Upper lobe of left lung (tissue), 6 donors: ENCODE measurements at regions not wholly inside any gene's neighbourhood (a gene's known extent, or its start where the extent isn't known, plus 50 kb on each side); places are given as distances from the start of the nearest gene placed in this dataset.

ENCODE experiments used
- ATAC-seq, 2 donors: fragments of 200-7000 bp; cut with Tn5 transposase; one replicate each; pipeline ENCODE4 v1.9.1; 2022; ENCODE audit warnings: mild to moderate bottlenecking in 2 of 2, moderate library complexity in 2 of 2; ENCODE audit not compliant: low FRiP score in 2 of 2
- DNase-seq, 2 donors: peaks; one replicate each; pipeline ENCODE4 v3.0.0-alpha.2; 2019 to 2020
- H3K27ac ChIP-seq, 4 donors: fragments of 200-600 bp; sonication (generic); one replicate each; pipeline ENCODE4 v1.5.1; 2016 to 2019
- H3K27me3 ChIP-seq, 4 donors: fragments of 200-600 bp; sonication (generic); one replicate each; pipeline ENCODE4 v1.5.1; 2017 to 2019
- H3K36me3 ChIP-seq, 4 donors: fragments of 200-600 bp; sonication (generic); one replicate each; pipeline ENCODE4 v1.5.1; 2016 to 2019
- H3K4me1 ChIP-seq, 4 donors: fragments of 200-600 bp; sonication (generic); one replicate each; pipeline ENCODE4 v1.5.1; 2018 to 2019
- H3K4me3 ChIP-seq, 4 donors: fragments of 200-600 bp; sonication (generic); one replicate each; pipeline ENCODE4 v1.5.1; 2017 to 2019; ENCODE audit warnings: mild to moderate bottlenecking in 2 of 4, moderate library complexity in 1 of 4
- H3K9me3 ChIP-seq, 4 donors: fragments of 200-600 bp; sonication (generic); one replicate each; pipeline ENCODE4 v1.5.1; 2018 to 2019
- EP300 ChIP-seq, 4 donors: sonication (generic); formaldehyde crosslinking; IDR thresholded peaks; one replicate each; pipeline ENCODE4 v1.5.1; 2017; ENCODE audit warnings: antibody characterized with exemption in 4 of 4, control low read depth in 2 of 4
- POLR2A ChIP-seq, 4 donors: fragments of 450-650 bp; IDR thresholded peaks; one replicate each; pipeline ENCODE4 v1.5.1; 2016 to 2017; ENCODE audit warnings: antibody characterized with exemption in 4 of 4, mild to moderate bottlenecking in 2 of 4
- POLR2AphosphoS5 ChIP-seq, 2 donors: sonication (generic); formaldehyde crosslinking; IDR thresholded peaks; one replicate each; pipeline ENCODE4 v1.5.1; 2017; ENCODE audit warnings: antibody characterized with exemption in 2 of 2
- WGBS, 2 donors: methylation state at CpG; one replicate each; pipeline ENCODE4 v1.1.5; 2017 to 2018; 5-methylcytosine and 5-hydroxymethylcytosine counted together
- TF ChIP-seq, protein P1 (sequence below), 6 experiments: fragments of 450-650 bp in 4 of 6; fragments of 200-600 bp in 2 of 6; sonication (generic) in 2 of 6; IDR thresholded peaks; one replicate each; pipeline ENCODE4 v1.5.1; 2016 to 2019; ENCODE audit warnings: antibody characterized with exemption in 6 of 6
- donor health status: DM: no; HTN: no; CAD: no; lungs with moderate emphysema.
- donor health status: DM: no; HTN: yes; CAD: no; lungs with severe emphysema.

DNA sequence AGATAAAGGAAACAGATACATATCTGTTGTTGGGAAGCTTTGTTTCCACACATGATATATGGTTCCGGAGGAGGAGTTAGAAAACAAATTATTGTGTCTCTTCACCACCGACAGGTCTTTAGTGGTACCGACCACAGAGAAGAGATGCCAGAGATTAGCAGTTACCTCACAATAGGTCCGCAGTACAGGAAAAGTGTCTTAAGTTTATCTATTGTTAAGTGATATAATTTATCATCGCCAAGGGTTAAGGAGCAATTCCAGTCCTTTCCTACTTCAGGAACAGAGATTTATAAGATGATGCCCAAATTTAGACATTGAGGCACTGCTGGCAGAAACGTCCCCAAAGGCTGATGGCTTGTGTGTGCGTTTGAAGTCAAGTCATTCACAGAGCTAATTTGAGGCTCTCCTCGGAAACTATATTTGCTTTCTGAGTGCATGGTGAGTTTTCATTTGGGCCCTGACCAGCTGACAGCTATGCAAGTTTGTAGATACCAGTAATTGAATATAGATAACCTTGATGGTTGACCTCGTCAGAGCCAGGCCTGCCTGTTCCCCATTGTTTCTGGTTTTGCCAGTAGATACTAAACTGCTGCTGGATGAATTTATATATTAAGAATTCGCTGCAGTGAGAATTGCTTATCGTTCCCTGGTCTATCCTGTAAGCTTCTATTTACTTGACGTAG lies 196.4 kb upstream of the IRX3 start:
- TF ChIP-seq POLR2A (IDR thresholded peaks at IDR 0.05) (no peak), EP300 (IDR thresholded peaks at IDR 0.05) (no peak)
- Histone ChIP-seq H3K9me3 (no peaks in the 10 kb centered on the region), H3K27me3 (no peaks in the 10 kb centered on the region), H3K4me1 (no peaks in the 10 kb centered on the region), H3K27ac (no peak overlapping the region), H3K36me3 (no peaks in the 10 kb centered on the region), H3K4me3 (no peak overlapping the region)
- DNase-seq (no peak), ATAC-seq (no peak)
- WGBS, 2 donors = 68 to 69% methylated on average over 12 of the region's 12 CpGs

DNA sequence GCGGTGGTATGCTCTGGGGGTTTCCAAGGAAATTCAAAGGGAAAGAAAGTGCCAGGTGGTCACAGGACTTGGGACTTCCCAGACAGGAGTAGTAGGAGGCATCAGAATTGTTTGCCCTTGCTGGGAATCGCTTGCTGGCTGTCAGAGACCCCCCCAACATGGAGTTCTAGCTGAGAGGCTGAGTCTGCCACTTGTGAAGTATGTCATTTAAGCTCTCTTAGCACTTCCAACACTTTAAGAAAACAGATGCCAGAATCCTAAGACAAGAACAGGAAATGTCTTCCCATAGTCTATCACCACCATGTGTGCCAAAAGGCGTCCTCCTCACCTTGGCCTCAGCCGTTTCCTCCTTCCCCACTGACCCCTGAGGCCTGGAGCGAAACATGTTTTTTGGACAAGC lies 193.8 kb upstream of the IRX3 start:
- H3K9me3 ChIP-seq = no peaks in the 10 kb centered on the region
- H3K4me1 ChIP-seq = no peaks in the 10 kb centered on the region
- DNase-seq (no peak), ATAC-seq (no peak)
- H3K27me3 ChIP-seq = no peaks in the 10 kb centered on the region
- no peak overlapping the region for H3K27ac ChIP-seq
- H3K36me3 ChIP-seq = no peaks in the 10 kb centered on the region
- WGBS, 2 donors = 68 to 86% methylated on average over 5 of the region's 5 CpGs
- TF ChIP-seq EP300 (IDR thresholded peaks at IDR 0.05) (no peak), POLR2A (IDR thresholded peaks at IDR 0.05) (no peak), POLR2AphosphoS5 (IDR thresholded peaks at IDR 0.05) (no peak)
- TF ChIP-seq, protein P1, sequence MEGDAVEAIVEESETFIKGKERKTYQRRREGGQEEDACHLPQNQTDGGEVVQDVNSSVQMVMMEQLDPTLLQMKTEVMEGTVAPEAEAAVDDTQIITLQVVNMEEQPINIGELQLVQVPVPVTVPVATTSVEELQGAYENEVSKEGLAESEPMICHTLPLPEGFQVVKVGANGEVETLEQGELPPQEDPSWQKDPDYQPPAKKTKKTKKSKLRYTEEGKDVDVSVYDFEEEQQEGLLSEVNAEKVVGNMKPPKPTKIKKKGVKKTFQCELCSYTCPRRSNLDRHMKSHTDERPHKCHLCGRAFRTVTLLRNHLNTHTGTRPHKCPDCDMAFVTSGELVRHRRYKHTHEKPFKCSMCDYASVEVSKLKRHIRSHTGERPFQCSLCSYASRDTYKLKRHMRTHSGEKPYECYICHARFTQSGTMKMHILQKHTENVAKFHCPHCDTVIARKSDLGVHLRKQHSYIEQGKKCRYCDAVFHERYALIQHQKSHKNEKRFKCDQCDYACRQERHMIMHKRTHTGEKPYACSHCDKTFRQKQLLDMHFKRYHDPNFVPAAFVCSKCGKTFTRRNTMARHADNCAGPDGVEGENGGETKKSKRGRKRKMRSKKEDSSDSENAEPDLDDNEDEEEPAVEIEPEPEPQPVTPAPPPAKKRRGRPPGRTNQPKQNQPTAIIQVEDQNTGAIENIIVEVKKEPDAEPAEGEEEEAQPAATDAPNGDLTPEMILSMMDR (IDR thresholded peaks at IDR 0.05) = no peak
- H3K4me3 ChIP-seq = no peak overlapping the region

DNA sequence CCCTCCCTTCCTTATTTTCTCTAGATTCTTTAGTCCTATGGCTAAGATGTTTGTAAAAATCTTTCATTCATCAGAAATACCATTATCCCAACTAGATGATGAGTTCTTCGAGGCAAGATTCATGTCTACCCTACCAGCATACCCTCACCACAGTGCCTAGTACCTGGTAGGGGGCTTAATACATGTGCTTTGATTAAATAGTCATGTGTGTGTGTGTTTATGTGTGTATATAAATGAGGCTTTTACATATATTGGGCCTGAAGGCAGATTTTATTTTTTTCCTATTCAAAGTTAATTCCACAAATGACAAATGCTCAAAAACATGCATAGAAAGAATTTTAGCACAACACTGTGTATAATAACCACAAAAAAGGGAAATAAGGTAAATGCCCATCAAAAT lies 193.0 kb upstream of the IRX3 start:
- no peak for ATAC-seq
- Histone ChIP-seq H3K4me1 (no peaks in the 10 kb centered on the region), H3K27me3 (no peaks in the 10 kb centered on the region), H3K36me3 (no peaks in the 10 kb centered on the region), H3K4me3 (no peak overlapping the region), H3K9me3 (no peaks in the 10 kb centered on the region), H3K27ac (no peak overlapping the region)
- WGBS, 2 donors = 82% methylated on average over 1 of the region's 1 CpG
- DNase-seq = no peak
- TF ChIP-seq EP300 (IDR thresholded peaks at IDR 0.05) (no peak), POLR2A (IDR thresholded peaks at IDR 0.05) (no peak), POLR2AphosphoS5 (IDR thresholded peaks at IDR 0.05) (no peak)
- TF ChIP-seq, protein P1 (IDR thresholded peaks at IDR 0.05) = no peak

DNA sequence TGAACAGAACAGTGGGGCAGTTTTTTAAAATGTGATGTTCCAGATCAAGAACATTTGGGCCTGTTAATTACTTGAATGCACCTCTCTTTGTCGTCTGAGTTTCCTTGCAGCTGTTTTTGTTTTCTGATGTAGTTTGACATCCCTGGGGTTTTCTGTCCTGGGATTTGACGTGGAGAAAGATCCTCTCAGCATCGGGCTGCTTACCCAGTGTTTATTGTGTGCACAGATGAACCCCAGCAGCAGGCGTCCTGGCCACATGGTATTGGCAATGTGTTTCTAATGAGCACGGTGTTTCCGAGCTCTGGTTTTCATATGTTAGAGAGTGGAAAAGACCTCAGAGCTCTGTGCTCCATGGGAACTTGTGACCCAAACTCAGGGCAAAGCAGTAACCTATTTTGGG lies 191.1 kb upstream of the IRX3 start:
- no peak for TF ChIP-seq POLR2AphosphoS5 (IDR thresholded peaks at IDR 0.05)
- Histone ChIP-seq H3K4me3 (no peak overlapping the region), H3K27ac (no peak overlapping the region), H3K9me3 (no peaks in the 10 kb centered on the region), H3K4me1 (no peaks in the 10 kb centered on the region), H3K36me3 (no peaks in the 10 kb centered on the region), H3K27me3 (no peaks in the 10 kb centered on the region)
- 74 to 82% methylated on average over 6 of the region's 6 CpGs for WGBS, 2 donors
- no peak for DNase-seq
- no peak for ATAC-seq

DNA sequence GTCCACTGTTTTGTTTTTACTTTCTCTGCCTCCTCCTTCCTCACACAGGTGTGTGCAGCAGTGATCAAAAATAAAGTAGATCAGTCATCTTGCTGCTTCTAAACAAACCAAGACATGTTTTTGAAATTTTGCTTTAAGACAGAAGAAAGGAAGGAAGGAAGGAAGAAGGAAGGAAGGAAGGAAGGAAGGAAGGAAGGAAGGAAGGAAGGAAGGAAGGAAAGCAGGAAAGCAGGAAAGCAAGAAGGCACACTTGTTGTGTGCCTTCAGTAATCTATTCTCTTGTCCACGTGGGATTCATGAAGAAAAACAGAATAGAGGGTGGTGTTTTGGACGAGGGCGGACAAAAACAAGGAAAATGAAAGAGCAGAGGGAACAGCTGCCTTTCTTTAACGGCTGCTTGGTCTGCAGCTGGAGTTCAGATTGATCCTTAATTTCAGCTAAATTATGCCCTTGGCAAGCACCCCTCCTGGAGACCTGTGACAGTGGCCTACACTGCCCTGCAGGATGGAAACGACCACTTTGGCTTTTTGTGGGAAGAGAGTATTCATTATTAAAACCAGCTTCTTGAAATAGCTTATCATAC lies 188.5 kb upstream of the IRX3 start:
- no peak for DNase-seq
- Histone ChIP-seq H3K4me3 (no peak overlapping the region), H3K9me3 (no peaks in the 10 kb centered on the region), H3K27me3 (no peaks in the 10 kb centered on the region), H3K36me3 (no peaks in the 10 kb centered on the region), H3K27ac (no peak overlapping the region), H3K4me1 (no peaks in the 10 kb centered on the region)
- TF ChIP-seq, protein P1 (IDR thresholded peaks at IDR 0.05) = no peak
- TF ChIP-seq POLR2A (IDR thresholded peaks at IDR 0.05) (no peak), EP300 (IDR thresholded peaks at IDR 0.05) (no peak), POLR2AphosphoS5 (IDR thresholded peaks at IDR 0.05) (no peak)
- 59% methylated on average over 5 of the region's 5 CpGs for WGBS, 2 donors
- ATAC-seq = no peak
